Left lung (tissue), 4 donors: ENCODE measurements at regions not wholly inside any gene's neighbourhood (a gene's known extent, or its start where the extent isn't known, plus 50 kb on each side); places are given as distances from the start of the nearest gene placed in this dataset.

ENCODE experiments used
- ATAC-seq: fragments of 200-7000 bp; cut with Tn5 transposase; one replicate; pipeline ENCODE4 v1.9.1; 2020; ENCODE audit warnings: moderate library complexity
- DNase-seq, 4 donors: peaks; one replicate each; pipeline ENCODE4 v3.0.0-alpha.2; 2013 to 2020
- H3K27ac ChIP-seq, 2 donors: fragments of 200-600 bp; sonication (generic) in 1 of 2; one replicate each; pipeline versions ENCODE4 v1.5.0 to v1.8.0; 2020 to 2021
- H3K27me3 ChIP-seq, 2 donors: fragments of 200-600 bp; sonication (generic) in 1 of 2; one replicate each; pipeline versions ENCODE4 v1.5.0 to v1.8.0; 2020 to 2021
- H3K36me3 ChIP-seq, 2 donors: fragments of 200-600 bp; sonication (generic) in 1 of 2; one replicate each; pipeline versions ENCODE4 v1.5.0 to v1.8.0; 2020 to 2021
- H3K4me1 ChIP-seq, 2 donors: fragments of 200-600 bp; one replicate each; pipeline ENCODE4 v1.8.0; 2021
- H3K4me3 ChIP-seq, 2 donors: fragments of 200-600 bp; sonication (generic) in 1 of 2; one replicate each; pipeline versions ENCODE4 v1.5.0 to v1.8.0; 2020 to 2021; ENCODE audit warnings: mild to moderate bottlenecking in 1 of 2
- H3K9me3 ChIP-seq, 2 donors: fragments of 200-600 bp; sonication (generic) in 1 of 2; one replicate each; pipeline versions ENCODE4 v1.5.0 to v1.8.0; 2020 to 2021
- CTCF ChIP-seq, 2 donors: fragments of 200-600 bp; sonication (generic) in 1 of 2; IDR thresholded peaks; one replicate each; pipeline versions ENCODE4 v1.5.0 to v1.8.0; 2021; ENCODE audit warnings: antibody characterized with exemption in 2 of 2
- intact Hi-C, 2 donors: fragments of 100-400 bp; cut with DNase I; formaldehyde crosslinking; loops; one replicate each; pipeline versions ENCODE4 v1.11.2 to v1.14.2; 2022
- donor health status: DM: no; HTN: yes; CAD: no.
- donor health status: DM: no; HTN: no; CAD: no.

GRCh38 chr11:90732486-90732885 is 509.6 kb upstream of the CHORDC1 start:
- ATAC-seq (no peak), DNase-seq (no peak)
- Histone ChIP-seq H3K27ac (no peak overlapping the region), H3K36me3 (no peaks in the 10 kb centered on the region), H3K27me3 (no peaks in the 10 kb centered on the region), H3K4me1 (no peaks in the 10 kb centered on the region), H3K9me3 (peaks cover 0 to 12% of the 10 kb centered on the region in 2 donors), H3K4me3 (no peak overlapping the region)
- no peak for TF ChIP-seq CTCF (IDR thresholded peaks at IDR 0.05)
- intact Hi-C loops = no loop called here

GRCh38 chr11:90723475-90723874 is 500.6 kb upstream of the CHORDC1 start:
- DNase-seq (no peak), ATAC-seq (no peak)
- TF ChIP-seq CTCF (IDR thresholded peaks at IDR 0.05) = no peak
- intact Hi-C loops = no loop called here
- no peaks in the 10 kb centered on the region for H3K36me3 ChIP-seq
- H3K27me3 ChIP-seq = no peaks in the 10 kb centered on the region
- H3K4me3 ChIP-seq = no peak overlapping the region
- no peaks in the 10 kb centered on the region for H3K4me1 ChIP-seq
- H3K27ac ChIP-seq = no peak overlapping the region
- peaks cover 0 to 5% of the 10 kb centered on the region in 2 donors for H3K9me3 ChIP-seq

- no peak for ATAC-seq
- intact Hi-C loops = no loop called here
- H3K9me3 ChIP-seq = peaks cover 0 to 5% of the 10 kb centered on the region in 2 donors
- no peaks in the 10 kb centered on the region for H3K36me3 ChIP-seq
- TF ChIP-seq CTCF (IDR thresholded peaks at IDR 0.05) = no peak
- H3K27ac ChIP-seq = no peak overlapping the region
- no peaks in the 10 kb centered on the region for H3K4me1 ChIP-seq
- H3K4me3 ChIP-seq = no peak overlapping the region
- no peak for DNase-seq
- H3K27me3 ChIP-seq = no peaks in the 10 kb centered on the region
Measured at GRCh38 chr11:90722552-90723190, 499.8 kb upstream of the CHORDC1 start.

GRCh38 chr11:90717522-90717921 is 494.7 kb upstream of the CHORDC1 start:
- ATAC-seq (no peak), DNase-seq (no peak)
- H3K36me3 ChIP-seq = no peaks in the 10 kb centered on the region
- no peak overlapping the region for H3K4me3 ChIP-seq
- no peak for TF ChIP-seq CTCF (IDR thresholded peaks at IDR 0.05)
- intact Hi-C loops = no loop called here
- H3K27me3 ChIP-seq = no peaks in the 10 kb centered on the region
- H3K9me3 ChIP-seq = peaks cover 0 to 23% of the 10 kb centered on the region in 2 donors
- no peaks in the 10 kb centered on the region for H3K4me1 ChIP-seq
- no peak overlapping the region for H3K27ac ChIP-seq

GRCh38 chr11:90705661-90706060 is 482.8 kb upstream of the CHORDC1 start:
- Histone ChIP-seq H3K27me3 (no peaks in the 10 kb centered on the region), H3K9me3 (no peaks in the 10 kb centered on the region), H3K4me3 (no peak overlapping the region), H3K36me3 (no peaks in the 10 kb centered on the region), H3K4me1 (no peaks in the 10 kb centered on the region), H3K27ac (no peak overlapping the region)
- DNase-seq (no peak), ATAC-seq (no peak)
- TF ChIP-seq CTCF (IDR thresholded peaks at IDR 0.05) = no peak
- intact Hi-C loops = no loop called here
